Activated T-cell treated with anti-CD3 and anti-CD28 coated beads for 24 hours (primary cell): ENCODE measurements at regions not wholly inside any gene's neighbourhood (a gene's known extent, or its start where the extent isn't known, plus 50 kb on each side); places are given as distances from the start of the nearest gene placed in this dataset.

ENCODE experiments used
- DNase-seq: peaks from one replicate; pipeline ENCODE4 v3.0.0-alpha.2; 2020; ENCODE audit warnings: low read depth

DNA sequence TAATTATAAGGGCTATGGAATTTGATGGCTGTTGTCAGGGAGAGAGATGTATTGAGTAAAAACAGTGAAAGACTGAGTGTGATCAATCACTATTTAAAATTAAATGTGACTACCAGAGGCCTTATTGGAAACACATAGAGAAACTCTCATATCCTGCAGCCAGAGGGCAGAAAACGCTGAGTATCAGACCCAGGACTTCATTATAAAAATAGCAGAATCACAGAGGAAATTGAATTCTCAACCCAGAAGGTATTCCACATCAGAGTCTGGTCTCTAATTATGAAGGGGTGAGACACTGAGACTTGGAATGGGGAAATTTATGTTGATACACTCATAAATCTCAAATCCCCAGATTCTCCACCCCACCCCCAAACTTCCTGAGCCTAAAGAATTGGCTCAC lies 69.5 kb upstream of the IL6 start:
- no peak for DNase-seq

DNA sequence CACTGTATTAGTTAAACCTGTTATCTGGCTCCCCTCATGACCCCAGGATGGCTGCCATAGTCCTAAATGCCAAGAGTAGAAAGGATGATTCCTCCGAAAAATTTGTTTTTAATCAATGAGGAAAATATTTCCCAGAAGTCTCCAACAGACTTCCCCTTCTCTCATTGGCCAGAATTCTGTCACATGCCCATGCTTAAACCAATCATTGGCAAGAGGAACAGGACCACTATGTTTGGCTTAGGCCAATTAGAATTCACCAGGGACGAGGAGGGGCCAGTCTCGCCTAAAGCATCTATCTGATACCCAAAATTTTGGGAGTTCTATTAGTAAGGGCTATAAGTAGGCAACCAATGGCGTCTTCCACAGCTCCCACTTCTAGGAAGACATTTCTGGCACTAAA lies 71.2 kb upstream of the IL6 start:
- no peak for DNase-seq

DNA sequence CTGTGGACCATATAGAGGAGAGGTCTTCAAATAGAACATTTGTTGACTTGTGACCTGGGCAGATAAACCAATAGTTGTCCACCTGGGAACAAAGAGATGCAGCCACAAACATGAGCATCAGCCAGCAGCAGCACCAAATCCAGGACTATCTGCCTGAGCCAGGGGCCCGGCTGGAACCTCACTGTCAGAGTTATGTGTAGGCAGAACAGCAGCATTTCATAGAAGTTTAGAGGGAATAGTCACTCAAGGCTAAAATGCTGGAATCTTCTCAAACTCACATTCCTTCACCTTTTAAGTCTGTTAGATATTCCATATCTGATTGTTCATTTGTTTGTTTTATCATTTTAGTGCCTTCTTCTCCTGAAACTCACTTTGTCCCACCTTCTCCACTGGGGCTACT lies 72.2 kb upstream of the IL6 start:
- no peak for DNase-seq

DNA sequence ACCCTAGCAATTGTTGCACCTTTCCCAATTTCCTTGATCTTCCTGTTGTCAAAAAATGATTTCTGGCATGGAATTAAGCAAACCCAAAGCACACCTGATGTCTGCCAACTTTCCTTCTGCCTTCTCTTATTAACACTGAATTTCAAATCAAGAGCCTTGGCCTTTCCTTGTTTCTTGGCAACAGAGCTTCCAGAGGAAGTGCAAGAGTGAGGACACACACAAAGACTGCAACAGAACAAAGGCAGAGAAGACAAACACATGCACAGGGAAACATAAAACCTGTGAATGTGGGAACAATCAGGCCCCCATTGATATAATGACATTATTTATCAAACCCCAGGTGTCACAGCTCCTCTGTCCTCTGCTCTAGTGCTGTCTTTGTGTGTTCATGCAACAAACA lies 73.0 kb upstream of the IL6 start:
- DNase-seq, result no peak

DNA sequence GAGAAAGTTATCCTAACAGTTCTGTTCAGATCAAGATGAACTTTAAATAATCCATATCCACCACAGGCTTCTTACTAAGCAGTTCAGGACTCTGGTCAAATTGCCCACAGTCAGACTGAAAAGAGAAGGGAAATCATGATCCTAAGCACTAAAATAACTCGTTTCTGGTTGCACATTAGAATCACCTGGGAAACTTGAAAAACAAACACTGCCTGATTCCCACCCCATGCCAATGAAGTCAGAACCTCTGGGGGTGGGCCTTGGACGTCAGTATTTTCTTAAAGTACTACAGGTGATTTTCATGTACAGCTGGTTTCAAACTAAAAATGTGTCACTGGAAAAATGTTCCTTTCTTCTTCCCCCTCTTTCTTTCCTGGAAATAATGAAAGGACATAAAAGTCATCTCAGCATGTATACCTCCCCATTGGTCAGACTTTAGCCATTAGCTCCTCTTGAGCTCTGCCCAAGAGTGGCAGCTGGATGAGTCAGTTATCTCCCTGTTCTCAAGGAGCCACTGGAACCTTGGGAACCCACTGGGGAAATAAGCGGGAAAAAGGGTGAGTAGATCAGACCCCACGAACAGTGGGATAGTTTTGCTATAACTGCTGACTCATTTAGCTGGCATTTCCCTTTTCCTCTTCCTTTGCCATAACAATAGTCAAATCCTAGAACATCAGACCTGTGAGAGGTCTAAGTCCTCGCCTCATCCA lies 75.3 kb upstream of the IL6 start:
- no peak for DNase-seq

DNA sequence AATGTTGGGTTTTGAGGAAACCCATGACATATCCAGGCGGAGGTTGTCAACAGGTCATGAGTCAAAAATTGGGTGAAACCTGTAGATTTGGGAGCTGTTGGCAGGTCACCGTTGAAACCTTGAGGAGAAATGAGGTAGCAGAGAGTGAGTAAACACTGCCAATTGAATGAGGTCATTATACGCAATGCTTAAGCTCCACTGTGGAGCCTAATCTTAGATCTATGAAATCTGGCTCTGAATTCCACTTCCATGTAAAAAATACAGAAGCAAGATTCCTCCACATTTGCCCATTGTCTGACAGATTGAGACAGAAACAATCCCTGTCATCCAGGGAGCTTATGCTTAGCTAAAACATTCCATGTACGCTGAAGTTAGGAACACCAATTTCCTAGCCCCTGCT lies 76.0 kb upstream of the IL6 start:
- no peak for DNase-seq

DNA sequence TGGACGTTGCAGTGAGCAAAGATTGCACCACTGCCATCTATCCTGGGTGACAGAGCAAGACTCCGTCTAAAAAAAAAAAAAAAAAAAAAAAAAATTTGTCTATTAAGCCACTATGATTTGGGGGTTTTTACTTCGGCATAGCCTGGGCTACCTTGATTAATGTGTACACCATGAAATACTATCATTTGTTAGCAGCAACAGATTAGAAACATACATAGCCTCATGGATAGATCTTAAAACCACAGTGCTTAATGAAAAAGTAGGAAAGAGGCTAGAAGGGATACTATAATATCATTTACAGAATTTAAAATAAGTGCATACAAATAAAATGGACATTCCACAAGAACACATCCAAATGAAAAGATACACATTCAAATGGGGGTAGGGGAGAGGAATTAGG lies 77.3 kb upstream of the IL6 start:
- no peak for DNase-seq

DNA sequence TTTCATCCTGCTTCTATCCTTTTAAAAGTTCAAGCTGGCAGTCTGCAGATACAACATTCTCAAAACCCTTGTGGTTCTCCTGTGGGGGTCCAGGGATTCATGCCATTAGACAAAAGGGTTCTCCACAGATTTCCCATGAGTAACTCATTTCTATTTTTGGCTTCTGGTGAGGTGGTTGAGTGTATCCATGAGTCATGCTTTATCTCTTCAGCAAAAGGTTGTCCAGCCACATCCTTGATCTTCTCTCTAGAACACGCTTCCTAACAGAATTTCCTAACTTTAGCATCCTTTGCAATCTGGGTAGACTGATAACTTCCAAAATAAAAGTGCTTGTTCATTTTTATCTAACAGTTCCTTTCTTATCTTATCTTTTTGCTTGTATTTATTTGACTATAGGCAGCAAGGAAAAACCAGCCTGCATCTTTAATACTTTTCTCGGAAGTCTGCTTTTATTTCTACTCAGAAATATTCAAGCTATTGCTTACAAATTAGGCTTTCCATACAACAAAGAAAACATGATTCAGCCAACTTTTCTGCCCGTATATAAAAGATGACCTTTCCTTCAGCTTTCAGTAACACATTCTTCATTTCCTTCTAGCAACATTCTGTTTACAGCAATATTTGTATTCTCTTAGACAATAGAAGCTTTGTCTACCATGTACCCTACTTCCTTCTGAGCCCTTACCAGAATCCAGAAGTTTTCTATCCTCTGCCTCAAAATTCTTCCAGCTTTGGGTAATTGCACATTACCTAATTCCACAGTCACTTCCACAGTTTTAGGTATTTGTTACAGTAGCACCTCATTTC lies 79.3 kb upstream of the IL6 start:
- no peak for DNase-seq

DNA sequence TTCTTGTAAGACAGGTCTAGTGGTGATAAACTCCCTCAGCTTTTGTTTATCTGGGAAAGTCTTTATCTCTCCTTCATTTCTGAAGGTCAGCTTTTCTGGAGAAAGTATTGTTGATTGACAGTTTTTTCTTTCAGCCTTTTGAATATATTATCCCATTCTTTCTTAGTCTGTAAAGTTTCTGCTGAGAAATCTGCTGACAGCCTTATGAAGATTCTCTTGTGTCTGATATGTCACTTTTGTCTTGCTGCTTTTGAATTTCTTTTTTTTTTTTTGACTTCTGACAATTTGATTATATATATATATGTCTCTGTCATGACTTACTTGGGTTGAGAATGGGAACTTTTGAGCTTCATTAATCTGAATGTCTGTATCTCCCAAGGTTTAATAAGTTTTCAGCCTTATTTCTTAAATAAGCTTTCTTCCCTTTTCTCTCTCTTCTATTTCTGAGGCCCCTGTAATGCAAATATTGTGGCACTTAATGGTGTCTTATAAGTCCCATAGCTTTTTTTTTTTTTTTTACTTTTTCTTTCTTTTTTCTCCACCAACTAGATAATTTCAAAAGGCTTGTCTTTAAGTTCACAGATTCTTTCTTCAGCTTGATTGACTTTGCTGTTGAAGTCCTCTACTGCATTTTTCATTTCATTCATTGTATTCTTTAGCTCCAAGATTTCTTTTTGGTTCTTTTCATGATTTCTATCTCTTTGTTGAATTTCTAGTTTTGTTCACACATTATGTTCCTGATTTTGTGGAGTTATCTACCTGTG lies 81.4 kb upstream of the IL6 start:
- DNase-seq, result no peak

DNA sequence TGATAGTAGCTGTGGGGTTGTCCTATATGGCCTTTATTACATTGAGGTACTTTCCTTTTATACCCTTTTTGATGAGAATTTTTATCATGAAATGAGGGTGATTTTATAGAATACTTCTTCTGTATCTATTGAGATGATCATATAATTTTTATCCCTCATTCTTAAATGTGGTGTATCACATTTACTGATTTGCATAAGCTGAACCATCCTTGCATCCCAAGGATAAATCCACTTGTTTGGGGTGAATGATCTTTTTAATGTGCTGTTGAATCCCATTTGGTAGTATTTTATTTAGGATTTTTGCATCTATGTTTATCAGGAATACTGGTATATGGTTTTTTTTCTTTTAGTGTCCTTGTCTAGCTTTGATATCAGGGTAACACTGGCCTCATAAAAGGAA lies 84.5 kb upstream of the IL6 start:
- no peak for DNase-seq

DNA sequence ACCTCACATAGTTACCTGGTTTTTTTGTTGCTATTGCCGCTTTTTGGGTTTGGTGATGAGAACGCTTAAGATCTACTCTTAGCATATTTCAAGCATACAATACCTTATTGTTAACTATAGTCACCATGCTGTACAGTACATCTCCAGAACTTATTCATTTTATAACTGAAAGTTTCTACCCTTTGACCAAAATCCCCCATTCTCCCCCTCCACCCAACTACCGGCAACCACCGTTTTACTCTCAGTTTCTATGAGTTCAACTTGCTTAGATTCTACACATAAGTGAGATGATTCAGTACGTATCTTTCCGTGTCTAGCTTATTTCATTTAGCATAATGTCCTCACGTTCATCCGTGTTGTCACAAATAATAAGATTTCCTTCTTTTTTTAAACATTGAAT lies 86.7 kb upstream of the IL6 start:
- DNase-seq, result peak; percentile 30

DNA sequence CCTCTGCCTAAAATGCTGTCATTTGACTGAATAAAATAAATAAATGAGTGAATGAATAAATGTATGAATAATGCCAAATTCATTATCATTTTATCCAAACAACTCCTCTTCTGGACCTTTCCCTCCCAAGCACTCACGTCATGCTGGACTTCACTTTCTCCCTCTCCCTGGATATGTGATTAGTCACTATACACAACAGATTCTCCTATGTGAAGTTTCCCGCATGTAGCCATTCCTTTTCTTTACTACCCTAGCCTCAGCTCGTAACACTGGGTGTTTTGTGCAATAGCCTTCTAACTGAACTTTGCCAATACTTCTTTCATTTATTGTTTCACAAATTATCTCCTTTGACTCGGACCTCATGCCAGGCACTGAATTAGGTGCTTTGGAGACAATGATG lies 87.6 kb upstream of the IL6 start:
- DNase-seq, result no peak

DNA sequence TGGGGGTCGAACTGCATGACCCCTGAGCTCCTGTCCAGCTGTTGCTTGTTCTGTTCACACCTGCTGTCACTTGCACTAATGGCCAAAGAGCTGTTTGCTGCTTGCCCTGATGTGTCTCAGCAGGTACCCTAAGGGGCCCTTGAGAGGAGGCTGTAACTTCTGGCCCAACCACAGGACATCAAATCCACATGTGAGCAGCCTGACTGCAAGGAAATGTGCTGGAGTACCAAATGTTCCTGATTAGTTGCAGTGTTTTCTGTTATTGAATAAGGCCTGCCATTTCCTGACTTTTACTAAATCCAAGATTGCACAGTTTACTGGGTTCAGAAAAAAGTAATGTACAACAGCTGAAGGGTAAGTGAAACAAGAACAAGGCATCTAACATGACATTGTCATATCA lies 91.7 kb upstream of the IL6 start:
- no peak for DNase-seq

DNA sequence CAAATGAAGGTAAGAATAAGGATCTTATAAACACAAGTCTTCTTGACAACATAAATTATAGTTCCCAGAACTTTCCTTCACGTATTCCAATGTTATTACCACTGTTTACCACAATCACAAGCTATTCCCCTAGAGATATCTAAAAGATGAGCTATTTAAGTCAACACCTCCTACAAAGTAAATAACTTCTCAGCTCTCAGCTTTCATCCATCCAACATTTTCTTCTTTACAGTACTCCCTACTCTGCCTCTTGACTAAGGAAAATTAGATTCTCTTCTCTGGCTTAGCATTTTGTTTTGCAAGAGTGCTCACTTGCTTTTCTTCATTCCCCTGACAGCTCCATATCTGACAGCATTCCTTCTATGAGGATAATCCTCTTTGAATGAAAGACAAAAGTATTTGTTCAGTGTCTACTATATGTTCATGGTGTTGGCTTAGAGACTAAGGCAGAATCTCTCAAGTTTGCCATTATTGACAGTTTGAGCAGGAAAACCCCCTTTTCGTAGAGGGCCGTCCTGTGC lies 93.0 kb upstream of the IL6 start:
- DNase-seq, result no peak

DNA sequence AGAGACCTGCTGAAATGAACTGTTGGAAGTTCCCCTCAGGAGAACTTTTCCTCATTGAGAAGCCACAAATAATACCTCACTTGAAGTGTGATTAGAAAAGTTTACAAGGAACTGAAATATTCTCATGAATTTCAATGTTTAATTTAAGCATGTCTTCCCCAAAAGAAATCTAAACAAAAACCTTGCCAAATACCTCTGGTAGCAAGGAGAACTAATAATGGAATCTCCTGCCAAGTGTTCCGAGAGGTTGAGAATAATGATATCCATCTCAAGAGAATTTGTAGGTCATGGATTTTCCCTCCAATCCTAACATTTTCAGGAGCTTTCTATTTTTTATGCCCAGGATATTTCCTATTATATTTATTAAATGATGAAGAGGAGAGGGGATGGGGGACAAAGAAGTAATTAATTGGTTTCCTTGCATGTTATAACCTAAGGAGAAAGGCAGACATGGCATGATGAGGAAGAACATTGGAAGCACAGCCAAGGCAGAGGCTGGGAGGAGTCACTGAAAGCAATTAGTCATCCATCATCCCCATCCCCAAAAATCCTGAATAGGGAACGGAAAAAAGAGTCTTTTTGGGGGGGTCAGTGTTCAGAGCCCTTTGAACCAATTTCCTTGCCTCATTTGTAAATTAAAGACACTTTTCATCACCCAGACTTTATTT lies 93.6 kb upstream of the IL6 start:
- no peak for DNase-seq

DNA sequence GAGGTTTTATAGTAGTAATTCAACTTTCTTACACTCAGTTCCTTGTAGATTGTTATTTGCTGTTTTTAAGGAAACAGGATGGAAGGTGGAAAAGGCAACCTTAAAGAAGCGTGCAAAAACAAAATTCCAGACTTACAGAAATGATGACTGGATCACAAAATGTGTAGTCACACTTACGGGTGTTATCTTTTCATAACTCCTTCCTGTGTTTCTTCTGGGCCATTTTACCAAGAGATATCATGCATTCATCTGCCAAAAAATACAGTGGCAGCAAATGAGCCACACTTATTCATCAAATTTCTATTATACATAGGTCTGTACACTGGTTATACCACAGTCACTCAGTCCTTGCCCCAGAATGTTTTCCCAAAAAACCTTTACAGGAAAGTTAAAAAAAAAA lies 94.3 kb upstream of the IL6 start:
- DNase-seq, result no peak

DNA sequence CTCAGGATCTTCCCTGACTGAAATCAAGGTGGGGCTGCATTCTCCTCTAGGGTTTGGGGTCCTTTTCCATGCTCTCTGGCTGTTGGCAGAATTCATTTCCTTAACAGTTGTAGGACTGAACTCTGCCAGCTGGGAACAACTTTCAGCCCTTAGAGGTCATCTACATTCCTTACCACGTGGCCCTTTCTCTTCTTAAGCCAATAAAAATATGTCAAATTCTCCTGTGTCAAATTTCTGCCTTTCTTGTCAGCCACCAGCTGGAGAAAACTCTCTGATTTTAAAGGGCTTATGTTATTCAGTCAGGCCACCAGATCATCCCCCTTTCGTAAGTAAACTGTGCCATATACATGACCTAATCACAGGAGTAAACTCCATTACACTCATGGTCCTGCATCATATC lies 95.3 kb upstream of the IL6 start:
- DNase-seq, result no peak

DNA sequence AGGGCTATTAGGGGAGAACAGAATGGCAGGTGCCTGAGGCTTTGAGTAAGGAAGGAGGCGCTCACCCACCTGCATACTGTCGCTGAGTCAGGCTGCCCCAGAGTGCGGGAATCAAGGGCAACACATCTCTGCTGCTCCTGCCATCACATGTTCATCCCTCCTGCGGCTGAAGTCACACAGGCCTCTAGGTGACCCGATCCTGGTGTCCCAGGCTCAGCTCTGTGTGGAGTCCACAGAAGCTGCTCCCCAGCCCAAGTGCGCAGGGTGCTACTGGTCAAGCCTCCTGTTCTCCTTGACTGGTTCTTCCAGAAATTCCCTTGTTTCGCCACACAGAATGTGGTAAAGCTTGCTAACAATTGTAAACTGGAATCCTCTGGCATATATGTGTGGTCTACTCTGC lies 96.9 kb upstream of the IL6 start:
- DNase-seq, result no peak

DNA sequence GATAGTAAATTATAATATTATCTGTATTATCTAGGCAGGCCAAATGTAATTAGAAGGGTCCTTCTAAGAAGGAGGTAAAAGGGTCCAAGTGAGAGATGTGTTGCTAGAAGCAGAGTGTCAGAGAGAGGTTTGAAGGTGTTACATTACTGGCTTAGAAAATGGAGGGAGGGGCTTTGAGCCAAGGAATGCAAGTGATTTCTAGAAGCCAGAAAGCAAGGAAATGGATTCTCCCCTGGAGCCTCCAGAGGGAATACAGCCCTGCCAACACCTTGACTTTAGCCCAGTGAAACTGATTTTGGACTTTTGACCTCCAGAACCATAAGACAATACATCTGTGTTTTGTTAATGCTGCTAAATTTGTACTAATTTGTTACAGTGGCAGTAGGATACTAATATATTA lies 97.9 kb upstream of the IL6 start:
- no peak for DNase-seq

DNA sequence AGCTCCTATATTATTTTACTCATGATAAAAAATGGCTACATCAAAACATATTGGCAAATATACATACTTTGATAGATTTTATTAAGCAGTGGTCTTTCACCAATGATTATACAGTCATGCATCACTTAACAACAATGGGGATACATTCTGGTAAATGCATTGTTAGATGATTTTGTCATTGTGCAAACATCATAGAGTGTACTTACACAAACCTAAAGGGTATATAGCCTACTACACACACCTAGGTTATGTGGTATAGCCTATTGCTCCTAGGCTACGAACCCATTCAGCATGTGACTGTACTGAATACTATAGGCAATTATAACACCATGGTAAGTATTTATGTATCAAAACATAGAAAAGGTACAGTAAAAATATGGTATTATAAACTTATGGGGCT lies 98.9 kb upstream of the IL6 start:
- no peak for DNase-seq

DNA sequence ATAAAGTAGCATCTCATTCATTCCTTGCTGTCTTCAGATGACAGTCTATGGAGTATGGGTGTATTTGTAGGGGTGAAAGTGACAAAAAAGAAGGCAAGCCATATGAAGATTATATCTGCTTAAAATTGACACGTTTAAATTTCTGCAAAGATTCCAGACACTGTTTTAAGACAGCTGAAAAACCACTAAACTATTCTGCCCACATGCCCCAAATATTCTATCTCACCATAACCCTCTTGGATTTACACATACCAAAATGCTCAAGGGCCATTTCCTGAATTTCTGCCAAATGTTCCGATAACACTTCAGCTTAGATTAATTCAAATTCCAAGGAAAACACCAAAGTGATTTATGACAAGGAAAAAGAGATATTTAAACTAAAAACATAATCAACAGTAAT lies 99.9 kb upstream of the IL6 start:
- no peak for DNase-seq

DNA sequence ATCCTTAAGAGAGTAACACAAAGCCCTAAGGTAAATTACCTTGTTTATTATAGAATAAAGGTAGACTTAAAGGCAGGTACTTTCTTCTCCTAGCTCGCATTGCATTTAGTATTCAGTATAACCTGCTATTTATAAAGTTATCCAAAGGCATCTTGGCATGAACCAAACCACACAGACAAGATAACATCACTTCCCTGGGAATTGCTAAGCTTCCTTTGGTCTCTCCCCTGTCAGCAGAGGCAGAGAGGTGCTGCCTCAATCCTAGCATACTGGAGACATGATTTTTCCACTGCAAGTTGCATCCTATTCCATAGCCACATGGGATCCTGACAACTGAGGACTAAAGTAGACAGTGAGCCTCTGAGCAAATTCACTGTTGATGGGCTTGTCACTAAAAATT lies 101.7 kb upstream of the IL6 start:
- no peak for DNase-seq
